HEK293 (cell line): ENCODE measurements at regions not wholly inside any gene's neighbourhood (a gene's known extent, or its start where the extent isn't known, plus 50 kb on each side); places are given as distances from the start of the nearest gene placed in this dataset.

Experiments
- CTCF ChIA-PET: fragments of 350-600 bp; formaldehyde crosslinking; extraction: SDS; loops from one replicate; lab custom pipeline; 2021; ENCODE audit warnings: antibody characterized with exemption; lab: Yijun Ruan, JAX
- POLR2A ChIA-PET: fragments of 300-600 bp; formaldehyde crosslinking; extraction: SDS; loops from one replicate; lab custom pipeline; 2020; ENCODE audit warnings: antibody characterized with exemption, inconsistent platforms; lab: Yijun Ruan, JAX
- H3K27ac ChIP-seq: fragments of 200-500 bp; sonication (Bioruptor generic); 2 replicates; pipeline ENCODE4 v1.5.1; 2014; ENCODE audit warnings: low read depth, low read length, control low read depth, inconsistent platforms; ENCODE audit errors: extremely low read depth
- H3K36me3 ChIP-seq, 2 experiments: fragments of 200-500 bp in 1 of 2; sonication (Bioruptor generic) in 1 of 2; 1 replicate in 1 of 2; 2 replicates in 1 of 2; pipeline ENCODE4 v1.5.1; 2014 to 2017; ENCODE audit warnings: inconsistent platforms in 2 of 2, low read length in 2 of 2; ENCODE audit not compliant: control insufficient read depth in 2 of 2, insufficient read depth in 1 of 2
- H3K4me1 ChIP-seq: fragments of 200-500 bp; sonication (Bioruptor generic); 2 replicates; pipeline ENCODE4 v1.5.1; 2014; ENCODE audit warnings: mild to moderate bottlenecking, low read length, inconsistent platforms; ENCODE audit not compliant: control insufficient read depth, insufficient read depth
- H3K4me3 ChIP-seq: 2 replicates; pipeline ENCODE4 v1.5.1; 2011; ENCODE audit warnings: low read depth, mild to moderate bottlenecking, control low read depth, low read length, moderate library complexity
- H3K9me3 ChIP-seq: fragments of 200-500 bp; sonication (Bioruptor generic); 2 replicates; pipeline ENCODE4 v1.5.1; 2014; ENCODE audit warnings: low read depth, low read length, inconsistent platforms; ENCODE audit not compliant: control insufficient read depth, insufficient read depth
- EGR2 ChIP-seq: fragments of 450-650 bp; formaldehyde crosslinking; IDR thresholded peaks from 2 replicates; pipeline ENCODE4 v1.5.1; 2016; ENCODE audit warnings: low read depth, missing biosample characterization, missing genetic modification characterization
- IKZF3 ChIP-seq: fragments of 450-650 bp; IDR thresholded peaks from 2 replicates; pipeline ENCODE4 v1.5.0; 2018; ENCODE audit warnings: missing biosample characterization, mild to moderate bottlenecking, missing genetic modification characterization, moderate library complexity
- KLF1 ChIP-seq: fragments of 450-650 bp; formaldehyde crosslinking; IDR thresholded peaks from 2 replicates; pipeline ENCODE4 v1.5.1; 2016; ENCODE audit warnings: missing biosample characterization, missing genetic modification characterization
- KLF7 ChIP-seq: fragments of 450-650 bp; formaldehyde crosslinking; IDR thresholded peaks from 2 replicates; pipeline ENCODE4 v1.5.1; 2016; ENCODE audit warnings: missing biosample characterization, missing genetic modification characterization, borderline replicate concordance
- MEIS1 ChIP-seq: sonication (generic); formaldehyde crosslinking; IDR thresholded peaks from 2 replicates; pipeline ENCODE4 v1.8.1; 2022; ENCODE audit warnings: missing genetic modification reagents, mild to moderate bottlenecking, borderline replicate concordance
- MYNN ChIP-seq: fragments of 450-650 bp; formaldehyde crosslinking; IDR thresholded peaks from 2 replicates; pipeline ENCODE4 v1.5.1; 2016; ENCODE audit warnings: missing biosample characterization, missing genetic modification characterization, borderline replicate concordance
- OSR2 ChIP-seq: fragments of 450-650 bp; formaldehyde crosslinking; IDR thresholded peaks from 2 replicates; pipeline ENCODE4 v1.5.1; 2016; ENCODE audit warnings: missing biosample characterization, missing genetic modification characterization
- PBX3 ChIP-seq: sonication (generic); formaldehyde crosslinking; IDR thresholded peaks from 2 replicates; pipeline ENCODE4 v1.8.1; 2022; ENCODE audit warnings: mild to moderate bottlenecking, moderate library complexity, missing genetic modification reagents
- RBAK ChIP-seq: fragments of 450-650 bp; formaldehyde crosslinking; IDR thresholded peaks from 2 replicates; pipeline ENCODE4 v1.5.1; 2016; ENCODE audit warnings: missing biosample characterization, missing genetic modification characterization
- SETDB1 ChIP-seq: IDR thresholded peaks from one replicate; pipeline ENCODE4 v1.6.1; 2017; ENCODE audit warnings: mild to moderate bottlenecking, low read length, moderate library complexity, mixed read lengths; ENCODE audit not compliant: insufficient read length
- WT1 ChIP-seq: fragments of 450-650 bp; formaldehyde crosslinking; IDR thresholded peaks from 2 replicates; pipeline ENCODE4 v1.5.1; 2016; ENCODE audit warnings: missing biosample characterization, missing genetic modification characterization
- YY2 ChIP-seq: fragments of 450-650 bp; formaldehyde crosslinking; IDR thresholded peaks from 2 replicates; pipeline ENCODE4 v1.5.1; 2016; ENCODE audit warnings: missing biosample characterization, missing genetic modification characterization
- ZBTB17 ChIP-seq: fragments of 450-650 bp; formaldehyde crosslinking; IDR thresholded peaks from 2 replicates; pipeline ENCODE4 v1.5.1; 2016; ENCODE audit warnings: missing biosample characterization, missing genetic modification characterization
- ZBTB44 ChIP-seq: fragments of 450-650 bp; IDR thresholded peaks from 2 replicates; pipeline ENCODE4 v1.5.1; 2018; ENCODE audit warnings: missing biosample characterization, mild to moderate bottlenecking, missing genetic modification characterization
- ZFP37 ChIP-seq: fragments of 450-650 bp; formaldehyde crosslinking; IDR thresholded peaks from 2 replicates; pipeline ENCODE4 v1.5.1; 2016; ENCODE audit warnings: missing biosample characterization, missing genetic modification characterization
- ZIC2 ChIP-seq: fragments of 450-650 bp; formaldehyde crosslinking; IDR thresholded peaks from 2 replicates; pipeline ENCODE4 v1.5.1; 2016; ENCODE audit warnings: missing biosample characterization, missing genetic modification characterization
- ZNF10 ChIP-seq: fragments of 450-650 bp; formaldehyde crosslinking; IDR thresholded peaks from 2 replicates; pipeline ENCODE4 v1.5.1; 2017; ENCODE audit warnings: missing biosample characterization, missing genetic modification characterization
- ZNF112 ChIP-seq: fragments of 450-650 bp; formaldehyde crosslinking; IDR thresholded peaks from 2 replicates; pipeline ENCODE4 v1.5.0; 2017; ENCODE audit warnings: missing biosample characterization, missing genetic modification characterization
- ZNF146 ChIP-seq: fragments of 450-650 bp; formaldehyde crosslinking; IDR thresholded peaks from 2 replicates; pipeline ENCODE4 v1.5.1; 2016; ENCODE audit warnings: missing biosample characterization, missing genetic modification characterization
- ZNF214 ChIP-seq: fragments of 450-650 bp; formaldehyde crosslinking; IDR thresholded peaks from 2 replicates; pipeline ENCODE4 v1.5.1; 2017; ENCODE audit warnings: missing biosample characterization, mild to moderate bottlenecking, missing genetic modification characterization, borderline replicate concordance
- ZNF37A ChIP-seq: fragments of 450-650 bp; IDR thresholded peaks from 2 replicates; pipeline ENCODE4 v1.5.1; 2018; ENCODE audit warnings: missing biosample characterization, missing genetic modification characterization
- ZNF391 ChIP-seq: fragments of 450-650 bp; formaldehyde crosslinking; IDR thresholded peaks from 2 replicates; pipeline ENCODE4 v1.5.1; 2016; ENCODE audit warnings: low read depth, missing biosample characterization, missing genetic modification characterization, borderline replicate concordance
- ZNF394 ChIP-seq: fragments of 450-650 bp; formaldehyde crosslinking; IDR thresholded peaks from 2 replicates; pipeline ENCODE4 v1.5.1; 2016; ENCODE audit warnings: missing biosample characterization, missing genetic modification characterization, mild to moderate bottlenecking, moderate library complexity, borderline replicate concordance
- ZNF423 ChIP-seq: fragments of 450-650 bp; formaldehyde crosslinking; IDR thresholded peaks from 2 replicates; pipeline ENCODE4 v1.5.1; 2016; ENCODE audit warnings: missing biosample characterization, missing genetic modification characterization
- ZNF501 ChIP-seq: fragments of 450-650 bp; formaldehyde crosslinking; IDR thresholded peaks from 2 replicates; pipeline ENCODE4 v1.5.1; 2016; ENCODE audit warnings: missing biosample characterization, missing genetic modification characterization
- ZNF549 ChIP-seq: fragments of 450-650 bp; IDR thresholded peaks from 2 replicates; pipeline ENCODE4 v1.5.1; 2018; ENCODE audit warnings: missing biosample characterization, missing genetic modification characterization, mild to moderate bottlenecking, inconsistent platforms, moderate library complexity
- ZNF561 ChIP-seq: fragments of 450-650 bp; IDR thresholded peaks from 2 replicates; pipeline ENCODE4 v1.5.1; 2018; ENCODE audit warnings: missing biosample characterization, missing genetic modification characterization, borderline replicate concordance
- ZNF623 ChIP-seq: fragments of 450-650 bp; formaldehyde crosslinking; IDR thresholded peaks from 2 replicates; pipeline ENCODE4 v1.5.1; 2016; ENCODE audit warnings: missing biosample characterization, missing genetic modification characterization
- ZNF626 ChIP-seq: fragments of 450-650 bp; sonication (Bioruptor Pico); formaldehyde crosslinking; IDR thresholded peaks from 2 replicates; pipeline ENCODE4 v1.5.1; 2018; ENCODE audit warnings: missing biosample characterization, missing genetic modification characterization, inconsistent platforms
- ZNF639 ChIP-seq: fragments of 450-650 bp; formaldehyde crosslinking; IDR thresholded peaks from 2 replicates; pipeline ENCODE4 v1.5.1; 2016; ENCODE audit warnings: missing biosample characterization, missing genetic modification characterization
- ZNF654 ChIP-seq: fragments of 450-650 bp; formaldehyde crosslinking; IDR thresholded peaks from 2 replicates; pipeline ENCODE4 v1.5.1; 2016; ENCODE audit warnings: low read depth, missing biosample characterization, missing genetic modification characterization
- ZNF785 ChIP-seq: fragments of 450-650 bp; formaldehyde crosslinking; IDR thresholded peaks from 2 replicates; pipeline ENCODE4 v1.5.1; 2016; ENCODE audit warnings: missing biosample characterization, missing genetic modification characterization
- ZNF792 ChIP-seq: fragments of 450-650 bp; formaldehyde crosslinking; IDR thresholded peaks from 2 replicates; pipeline ENCODE4 v1.5.1; 2016; ENCODE audit warnings: missing biosample characterization, missing genetic modification characterization
- ZSCAN30 ChIP-seq: fragments of 450-650 bp; IDR thresholded peaks from 2 replicates; pipeline ENCODE4 v1.5.1; 2018; ENCODE audit warnings: missing biosample characterization, mild to moderate bottlenecking, missing genetic modification characterization, moderate library complexity

- H3K4me1 ChIP-seq, result no peaks in the 10 kb centered on the region
- H3K27ac ChIP-seq, result no peak overlapping the region
- H3K36me3 ChIP-seq, result no peaks in the 10 kb centered on the region
- no peaks in the 10 kb centered on the region for H3K9me3 ChIP-seq
- POLR2A ChIA-PET, result no interaction called here
- H3K4me3 ChIP-seq, result no peak overlapping the region
- TF ChIP-seq RBAK (tag by site-specific recombination) (no peak), MYNN (tag by site-specific recombination) (no peak), ZBTB44 (tag by site-specific recombination) (no peak), ZNF214 (tag by site-specific recombination) (no peak), ZNF394 (tag by site-specific recombination) (no peak), KLF7 (tag by site-specific recombination) (no peak), ZNF623 (tag by site-specific recombination) (no peak), ZNF639 (tag by site-specific recombination) (no peak), EGR2 (tag by site-specific recombination) (no peak), ZBTB17 (tag by site-specific recombination) (no peak), ZNF785 (tag by site-specific recombination) (no peak), ZNF654 (tag by site-specific recombination) (no peak), ZNF423 (tag by site-specific recombination) (no peak), ZSCAN30 (tag by site-specific recombination) (no peak), ZIC2 (tag by site-specific recombination) (no peak), KLF1 (tag by site-specific recombination) (no peak), MEIS1 (CRISPR knock-in tag) (no peak), YY2 (tag by site-specific recombination) (no peak)
- CTCF ChIA-PET, result interaction anchor here (0.5 kb wide), 1 partner anchor 9 kb away, joined by 4 read pairs; no protein-coding TSS in a partner anchor
These were observed 271.5 kb downstream of the ARAP2 start for GRCh38 chr4:35972814-35973213.

- Histone ChIP-seq H3K4me1 (no peaks in the 10 kb centered on the region), H3K36me3 (no peaks in the 10 kb centered on the region), H3K4me3 (no peak overlapping the region)
- no peak for TF ChIP-seq YY2 (tag by site-specific recombination)
- no peak for TF ChIP-seq ZNF391
- no peak for TF ChIP-seq WT1 (tag by site-specific recombination)
- TF ChIP-seq ZNF626 (tag by site-specific recombination), result no peak
- no peak for TF ChIP-seq ZFP37 (tag by site-specific recombination)
- no peak for TF ChIP-seq ZNF112 (tag by site-specific recombination)
- no peak for TF ChIP-seq ZNF501
- TF ChIP-seq ZNF549 (tag by site-specific recombination), result no peak
- TF ChIP-seq ZNF10 (tag by site-specific recombination), result no peak
- TF ChIP-seq PBX3 (CRISPR knock-in tag), result no peak
- TF ChIP-seq ZNF561 (tag by site-specific recombination), result no peak
- TF ChIP-seq ZNF37A (tag by site-specific recombination), result no peak
- TF ChIP-seq ZNF792 (tag by site-specific recombination), result no peak
- TF ChIP-seq ZNF623 (tag by site-specific recombination), result no peak
- no peak for TF ChIP-seq OSR2 (tag by site-specific recombination)
- no peak for TF ChIP-seq IKZF3 (tag by site-specific recombination)
- TF ChIP-seq SETDB1, result no peak
- TF ChIP-seq ZNF654 (tag by site-specific recombination), result no peak
- TF ChIP-seq ZNF146 (tag by site-specific recombination), result no peak
- TF ChIP-seq, all 188 proteins: peak for 0
- ChIA-PET CTCF (interaction anchor here (0.5 to 0.6 kb wide), 2 partner anchors 273 to 1011 kb away, joined by 3 to 4 read pairs; no protein-coding TSS in a partner anchor), POLR2A (no interaction called here)
- H3K27ac ChIP-seq, result no peak overlapping the region
- H3K9me3 ChIP-seq, result no peaks in the 10 kb centered on the region
These were observed 268.5 kb downstream of the ARAP2 start for GRCh38 chr4:35975617-35976355.
